ENCODE measurements at regions not wholly inside any gene's neighbourhood (a gene's known extent, or its start where the extent isn't known, plus 50 kb on each side); places are given as distances from the start of the nearest gene placed in this dataset.

GRCh38 chr9:13410566-13411031 is 131.1 kb upstream of the MPDZ start:
- Histone ChIP-seq H3K4me1 (peaks cover 0 to 5% of the 10 kb centered on the region in 2 donors), H3K4me3 (replicated peaks in 1 of 3) (no peak overlapping the region), H3K27ac (no peak overlapping the region), H3K36me3 (no peaks in the 10 kb centered on the region), H3K9me3 (no peaks in the 10 kb centered on the region), H3K27me3 (no peaks in the 10 kb centered on the region)
- WGBS, 2 donors, result 42 to 47% methylated on average over 2 of the region's 2 CpGs
- TF ChIP-seq CTCF (IDR thresholded peaks at IDR 0.05) (no peak), POLR2A (IDR thresholded peaks at IDR 0.05) (no peak)
- peak; percentile 7 to 8 for DNase-seq
- intact Hi-C loops (cut with DNase I), result no loop called here

- no peak overlapping the region for H3K4me3 ChIP-seq (replicated peaks in 1 of 3)
- H3K27ac ChIP-seq, result no peak overlapping the region
- H3K36me3 ChIP-seq, result no peaks in the 10 kb centered on the region
- no peak for DNase-seq
- no peaks in the 10 kb centered on the region for H3K9me3 ChIP-seq
- intact Hi-C loops (cut with DNase I), result no loop called here
- no peaks in the 10 kb centered on the region for H3K27me3 ChIP-seq
- TF ChIP-seq CTCF (IDR thresholded peaks at IDR 0.05), result no peak
- no peak for TF ChIP-seq POLR2A (IDR thresholded peaks at IDR 0.05)
- no peaks in the 10 kb centered on the region for H3K4me1 ChIP-seq
Observed at GRCh38 chr9:13397661-13398060, 118.2 kb upstream of the MPDZ start.

- Histone ChIP-seq H3K4me3 (replicated peaks in 1 of 3) (no peak overlapping the region), H3K4me1 (no peaks in the 10 kb centered on the region), H3K27ac (no peak overlapping the region), H3K27me3 (no peaks in the 10 kb centered on the region), H3K36me3 (no peaks in the 10 kb centered on the region), H3K9me3 (no peaks in the 10 kb centered on the region)
- DNase-seq, result no peak
- TF ChIP-seq CTCF (IDR thresholded peaks at IDR 0.05), result no peak
- no peak for TF ChIP-seq POLR2A (IDR thresholded peaks at IDR 0.05)
- 69 to 76% methylated on average over 4 of the region's 4 CpGs for WGBS, 2 donors
- intact Hi-C loops (cut with DNase I), result no loop called here
Observed at GRCh38 chr9:13397220-13397619, 117.7 kb upstream of the MPDZ start.

- intact Hi-C loops (cut with DNase I), result no loop called here
- H3K27ac ChIP-seq, result no peak overlapping the region
- H3K4me3 ChIP-seq (replicated peaks in 1 of 3), result no peak overlapping the region
- TF ChIP-seq CTCF (IDR thresholded peaks at IDR 0.05) (no peak), POLR2A (IDR thresholded peaks at IDR 0.05) (no peak)
- no peak for DNase-seq
- WGBS, 2 donors, result 86 to 92% methylated on average over 4 of the region's 4 CpGs
- H3K36me3 ChIP-seq, result no peaks in the 10 kb centered on the region
- no peaks in the 10 kb centered on the region for H3K27me3 ChIP-seq
- H3K9me3 ChIP-seq, result no peaks in the 10 kb centered on the region
- H3K4me1 ChIP-seq, result no peaks in the 10 kb centered on the region
Observed at GRCh38 chr9:13396418-13396817, 116.9 kb upstream of the MPDZ start.

- intact Hi-C loops (cut with DNase I), result no loop called here
- no peak for DNase-seq
- TF ChIP-seq POLR2A (IDR thresholded peaks at IDR 0.05), result no peak
- TF ChIP-seq CTCF (IDR thresholded peaks at IDR 0.05), result no peak
- Histone ChIP-seq H3K4me1 (no peaks in the 10 kb centered on the region), H3K36me3 (no peaks in the 10 kb centered on the region), H3K9me3 (no peaks in the 10 kb centered on the region), H3K4me3 (replicated peaks in 1 of 3) (no peak overlapping the region), H3K27me3 (no peaks in the 10 kb centered on the region), H3K27ac (no peak overlapping the region)
Observed at GRCh38 chr9:13395156-13395555, 115.7 kb upstream of the MPDZ start.

Measured in thyroid gland (tissue), 4 donors.